GM23248 (cell line): ENCODE measurements at regions not wholly inside any gene's neighbourhood (a gene's known extent, or its start where the extent isn't known, plus 50 kb on each side); places are given as distances from the start of the nearest gene placed in this dataset.
"Not testable (repeated sequence)": the region's sequence is repeated elsewhere in the genome, so short reads cannot be mapped to it uniquely, and the experiment has no call there.

Experiments used
- EZH2 ChIP-seq: fragments of 200-600 bp; sonication (generic); IDR thresholded peaks from 2 replicates; pipeline ENCODE4 v1.6.1; 2018; ENCODE audit warnings: antibody characterized with exemption, mild to moderate bottlenecking; ENCODE audit not compliant: insufficient read depth, poor library complexity, severe bottlenecking
- EZH2phosphoT487 ChIP-seq: fragments of 200-600 bp; sonication (generic); IDR thresholded peaks from 2 replicates; pipeline ENCODE4 v1.6.1; 2018; ENCODE audit warnings: antibody characterized with exemption, moderate library complexity, mild to moderate bottlenecking, low read depth; ENCODE audit not compliant: insufficient read depth

DNA sequence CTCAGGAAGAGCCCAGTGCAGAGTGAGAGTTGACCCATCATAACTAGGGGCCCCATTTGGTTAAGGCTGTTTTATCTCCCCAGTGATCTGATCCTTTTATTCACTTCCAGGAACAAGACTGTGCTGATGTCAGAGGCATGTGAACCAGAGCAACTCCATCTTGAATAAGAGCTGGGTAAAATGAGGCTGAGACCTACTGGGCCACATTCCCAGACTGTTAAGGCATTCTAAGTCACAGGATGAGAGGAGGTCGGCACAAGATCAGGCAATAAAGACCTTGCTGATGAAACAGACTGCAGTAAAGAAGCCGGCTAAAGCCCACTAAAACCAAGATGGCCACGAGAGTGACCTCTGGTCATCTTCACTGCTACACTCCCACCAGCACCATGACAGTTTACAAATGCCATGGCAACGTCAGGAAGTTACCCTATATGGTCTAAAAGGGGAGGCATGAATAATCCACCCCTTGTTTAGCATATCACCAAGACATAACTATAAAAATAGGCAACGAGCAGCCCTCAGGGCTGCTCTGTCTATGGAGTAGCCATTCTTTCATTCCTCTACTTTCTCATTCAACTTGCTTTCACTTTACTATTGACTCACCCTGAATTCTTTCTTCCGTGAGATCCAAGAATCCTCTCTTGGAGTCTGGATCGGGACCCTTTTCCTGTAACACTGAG, 55.3 kb upstream of the CHST15 start:
- not testable (repeated sequence) for TF ChIP-seq EZH2, EZH2phosphoT487
